DLD1 (cell line): ENCODE measurements at regions not wholly inside any gene's neighbourhood (a gene's known extent, or its start where the extent isn't known, plus 50 kb on each side); places are given as distances from the start of the nearest gene placed in this dataset.

Source experiments
- in situ Hi-C: cut with HindIII; loops from 2 replicates; pipeline ENCODE4 v1.10.0; 2017; ENCODE audit warnings: low sequenced_read_pairs

- in situ Hi-C loops = no loop called here
These were observed 817.8 kb upstream of the CXADR start for GRCh38 chr21:16695074-16695473.

GRCh38 chr21:16707274-16707673 is 805.6 kb upstream of the CXADR start:
- in situ Hi-C loops = no loop called here

GRCh38 chr21:16708101-16708835 is 804.6 kb upstream of the CXADR start:
- in situ Hi-C loops = no loop called here

- in situ Hi-C loops = no loop called here
These were observed 802.8 kb upstream of the CXADR start for GRCh38 chr21:16709866-16710550.

- in situ Hi-C loops = no loop called here
These were observed 801.1 kb upstream of the CXADR start for GRCh38 chr21:16711757-16712156.

- in situ Hi-C loops = no loop called here
These were observed 799.3 kb upstream of the CXADR start for GRCh38 chr21:16713331-16714117.

- in situ Hi-C loops = no loop called here
These were observed 772.3 kb upstream of the CXADR start for GRCh38 chr21:16740511-16740910.

GRCh38 chr21:16741141-16741665 is 771.6 kb upstream of the CXADR start:
- in situ Hi-C loops = no loop called here

GRCh38 chr21:16742131-16742641 is 770.7 kb upstream of the CXADR start:
- in situ Hi-C loops = no loop called here

- in situ Hi-C loops = no loop called here
These were observed 770.1 kb upstream of the CXADR start for GRCh38 chr21:16742741-16743140.

GRCh38 chr21:16743317-16743716 is 769.5 kb upstream of the CXADR start:
- in situ Hi-C loops = no loop called here

GRCh38 chr21:16750926-16751325 is 761.9 kb upstream of the CXADR start:
- in situ Hi-C loops = no loop called here

- in situ Hi-C loops = no loop called here
These were observed 761.0 kb upstream of the CXADR start for GRCh38 chr21:16751695-16752474.

GRCh38 chr21:16752475-16752857 is 760.4 kb upstream of the CXADR start:
- in situ Hi-C loops = no loop called here

GRCh38 chr21:16755061-16755460 is 757.8 kb upstream of the CXADR start:
- in situ Hi-C loops = no loop called here

GRCh38 chr21:16767201-16767600 is 745.6 kb upstream of the CXADR start:
- in situ Hi-C loops = no loop called here

GRCh38 chr21:16768096-16768495 is 744.7 kb upstream of the CXADR start:
- in situ Hi-C loops = no loop called here

- in situ Hi-C loops = no loop called here
These were observed 742.6 kb upstream of the CXADR start for GRCh38 chr21:16770266-16770665.

- in situ Hi-C loops = no loop called here
These were observed 739.6 kb upstream of the CXADR start for GRCh38 chr21:16773206-16773605.

- in situ Hi-C loops = no loop called here
These were observed 737.8 kb upstream of the CXADR start for GRCh38 chr21:16775076-16775475.
